Sigmoid colon (tissue), 6 donors: ENCODE measurements at regions not wholly inside any gene's neighbourhood (a gene's known extent, or its start where the extent isn't known, plus 50 kb on each side); places are given as distances from the start of the nearest gene placed in this dataset.
"Not testable (repeated sequence)": the region's sequence is repeated elsewhere in the genome, so short reads cannot be mapped to it uniquely, and the experiment has no call there.

Experiments used
- DNase-seq: peaks from one replicate; pipeline ENCODE4 v3.0.0-alpha.2; 2019
- H3K27ac ChIP-seq, 4 donors: fragments of 200-600 bp; sonication (generic); one replicate each; pipeline ENCODE4 v1.5.1; 2016 to 2019; ENCODE audit warnings: mild to moderate bottlenecking in 1 of 4
- H3K27me3 ChIP-seq, 3 donors: fragments of 200-600 bp; sonication (generic); one replicate each; pipeline ENCODE4 v1.5.1; 2019; ENCODE audit warnings: mild to moderate bottlenecking in 1 of 3
- H3K36me3 ChIP-seq, 4 donors: fragments of 200-600 bp; sonication (generic); one replicate each; pipeline ENCODE4 v1.5.1; 2016 to 2019
- H3K4me1 ChIP-seq, 4 donors: fragments of 200-600 bp; sonication (generic); one replicate each; pipeline ENCODE4 v1.5.1; 2017 to 2019
- H3K4me3 ChIP-seq, 4 donors: fragments of 200-600 bp; sonication (generic); one replicate each; pipeline ENCODE4 v1.5.1; 2017 to 2019; ENCODE audit warnings: mild to moderate bottlenecking in 2 of 4, moderate library complexity in 1 of 4
- H3K9me3 ChIP-seq, 4 donors: fragments of 200-600 bp in 3 of 4; sonication (generic) in 3 of 4; one replicate each; pipeline versions ENCODE4 v1.5.1 to v1.6.1; 2013 to 2019
- EP300 ChIP-seq, 4 donors: sonication (generic); formaldehyde crosslinking; IDR thresholded peaks; one replicate each; pipeline ENCODE4 v1.6.1; 2017; ENCODE audit warnings: antibody characterized with exemption in 4 of 4
- POLR2A ChIP-seq, 2 donors: fragments of 450-650 bp; IDR thresholded peaks; one replicate each; pipeline ENCODE4 v1.6.1; 2016; ENCODE audit warnings: antibody characterized with exemption in 2 of 2, mild to moderate bottlenecking in 2 of 2, moderate library complexity in 2 of 2
- POLR2AphosphoS5 ChIP-seq, 4 donors: sonication (generic); formaldehyde crosslinking; IDR thresholded peaks; one replicate each; pipeline ENCODE4 v1.6.1; 2017; ENCODE audit warnings: antibody characterized with exemption in 4 of 4
- WGBS, 2 donors: extraction: QIAGEN DNeasy Blood & Tissue Kit; methylation state at CpG; one replicate each; pipeline ENCODE4 v1.1.7; 2013; 5-methylcytosine and 5-hydroxymethylcytosine counted together
- intact Hi-C: fragments of 100-400 bp; cut with DNase I; formaldehyde crosslinking; loops from one replicate; pipeline ENCODE4 v1.15.1; 2023
- TF ChIP-seq, protein P1 (sequence below), 4 experiments: fragments of 450-650 bp in 3 of 4; fragments of 200-600 bp in 1 of 4; IDR thresholded peaks; one replicate each; pipeline ENCODE4 v1.5.1; 2016 to 2019; ENCODE audit warnings: antibody characterized with exemption in 4 of 4, mild to moderate bottlenecking in 3 of 4, moderate library complexity in 2 of 4
- donor health status: healthy with polysubstance abuse.
- donor health status: healthy.

DNA sequence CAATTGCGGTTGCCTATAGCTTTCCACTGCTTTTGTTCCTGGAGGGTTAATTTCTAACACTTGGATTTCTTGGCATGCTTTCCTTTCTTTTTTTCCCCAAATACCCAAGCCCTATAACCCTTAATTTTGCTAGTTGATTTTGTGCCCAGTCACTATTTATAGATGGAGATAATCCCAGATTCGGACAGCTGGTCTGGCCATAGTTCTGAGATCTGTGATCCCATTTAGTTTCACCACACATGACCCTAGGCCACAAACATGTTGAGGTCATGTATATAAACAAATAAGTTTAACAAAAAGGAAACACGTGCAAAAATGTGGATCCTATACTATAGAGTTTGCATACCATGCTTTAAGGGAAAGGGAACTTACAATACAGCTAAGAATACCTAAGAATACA is 111.4 kb downstream of the ZMAT3 start:
- peaks cover 0 to 7% (median 0%) of the 10 kb centered on the region in 4 donors for H3K4me1 ChIP-seq
- no peak overlapping the region for H3K4me3 ChIP-seq
- intact Hi-C loops: no loop called here
- TF ChIP-seq, protein P1, sequence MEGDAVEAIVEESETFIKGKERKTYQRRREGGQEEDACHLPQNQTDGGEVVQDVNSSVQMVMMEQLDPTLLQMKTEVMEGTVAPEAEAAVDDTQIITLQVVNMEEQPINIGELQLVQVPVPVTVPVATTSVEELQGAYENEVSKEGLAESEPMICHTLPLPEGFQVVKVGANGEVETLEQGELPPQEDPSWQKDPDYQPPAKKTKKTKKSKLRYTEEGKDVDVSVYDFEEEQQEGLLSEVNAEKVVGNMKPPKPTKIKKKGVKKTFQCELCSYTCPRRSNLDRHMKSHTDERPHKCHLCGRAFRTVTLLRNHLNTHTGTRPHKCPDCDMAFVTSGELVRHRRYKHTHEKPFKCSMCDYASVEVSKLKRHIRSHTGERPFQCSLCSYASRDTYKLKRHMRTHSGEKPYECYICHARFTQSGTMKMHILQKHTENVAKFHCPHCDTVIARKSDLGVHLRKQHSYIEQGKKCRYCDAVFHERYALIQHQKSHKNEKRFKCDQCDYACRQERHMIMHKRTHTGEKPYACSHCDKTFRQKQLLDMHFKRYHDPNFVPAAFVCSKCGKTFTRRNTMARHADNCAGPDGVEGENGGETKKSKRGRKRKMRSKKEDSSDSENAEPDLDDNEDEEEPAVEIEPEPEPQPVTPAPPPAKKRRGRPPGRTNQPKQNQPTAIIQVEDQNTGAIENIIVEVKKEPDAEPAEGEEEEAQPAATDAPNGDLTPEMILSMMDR (IDR thresholded peaks at IDR 0.05): no peak
- no peak for TF ChIP-seq POLR2AphosphoS5 (IDR thresholded peaks at IDR 0.05)
- no peak for TF ChIP-seq POLR2A (IDR thresholded peaks at IDR 0.05)
- no peak for TF ChIP-seq EP300 (IDR thresholded peaks at IDR 0.05)
- WGBS, 2 donors: 55 to 57% methylated on average over 3 of the region's 3 CpGs
- no peaks in the 10 kb centered on the region for H3K27me3 ChIP-seq
- no peaks in the 10 kb centered on the region for H3K36me3 ChIP-seq
- no peak overlapping the region for H3K27ac ChIP-seq
- no peak for DNase-seq
- no peaks in the 10 kb centered on the region for H3K9me3 ChIP-seq

DNA sequence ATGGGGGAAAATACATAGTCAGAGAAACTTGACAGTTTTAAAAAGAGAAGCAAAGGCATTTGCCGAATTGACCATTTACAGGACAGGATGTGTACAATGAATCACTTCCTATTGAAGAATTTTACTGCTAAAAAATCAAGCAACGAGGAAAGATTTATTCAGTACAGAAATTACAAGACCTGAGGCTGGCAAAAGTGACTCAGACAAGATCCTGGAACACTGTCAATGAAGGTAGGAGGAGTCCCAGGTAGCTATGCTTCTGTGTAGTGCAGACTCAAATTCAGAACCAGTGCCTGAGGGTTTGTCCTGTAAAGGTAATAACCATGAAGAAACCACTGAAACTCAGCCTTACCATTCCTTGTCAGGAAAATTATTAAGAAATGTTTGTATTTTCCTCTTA is 120.9 kb downstream of the ZMAT3 start:
- no peaks in the 10 kb centered on the region for H3K36me3 ChIP-seq
- H3K9me3 ChIP-seq: no peaks in the 10 kb centered on the region
- TF ChIP-seq, protein P1 (IDR thresholded peaks at IDR 0.05): no peak
- TF ChIP-seq EP300 (IDR thresholded peaks at IDR 0.05) (no peak), POLR2A (IDR thresholded peaks at IDR 0.05) (no peak), POLR2AphosphoS5 (IDR thresholded peaks at IDR 0.05) (no peak)
- H3K4me3 ChIP-seq: no peak overlapping the region
- H3K27me3 ChIP-seq: no peaks in the 10 kb centered on the region
- intact Hi-C loops: no loop called here
- H3K4me1 ChIP-seq: no peaks in the 10 kb centered on the region
- no peak overlapping the region for H3K27ac ChIP-seq
- DNase-seq: no peak
- 48 to 50% methylated on average over 2 of the region's 2 CpGs for WGBS, 2 donors

DNA sequence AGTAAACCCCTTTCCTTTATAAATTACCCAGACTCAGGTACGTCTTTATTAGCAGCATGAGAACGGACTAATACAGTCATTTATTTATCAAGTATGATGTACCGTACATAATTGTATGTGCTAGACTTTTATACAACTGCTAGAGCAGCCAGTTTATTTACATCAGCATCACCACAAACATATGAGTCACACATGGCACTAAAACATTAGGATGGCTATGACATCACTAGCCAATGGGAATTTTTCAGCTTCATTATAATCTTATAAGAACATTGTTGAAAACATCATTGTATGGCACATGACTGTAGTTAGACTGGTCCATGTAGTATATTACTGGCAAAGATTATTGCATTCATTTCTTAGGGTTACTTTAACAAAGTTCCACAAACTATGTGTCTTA is 121.7 kb downstream of the ZMAT3 start:
- WGBS, 2 donors: 87 to 91% methylated on average over 3 of the region's 3 CpGs
- H3K27me3 ChIP-seq: no peaks in the 10 kb centered on the region
- no peak for DNase-seq
- no peak overlapping the region for H3K27ac ChIP-seq
- H3K9me3 ChIP-seq: no peaks in the 10 kb centered on the region
- H3K4me3 ChIP-seq: no peak overlapping the region
- TF ChIP-seq POLR2A (IDR thresholded peaks at IDR 0.05) (no peak), POLR2AphosphoS5 (IDR thresholded peaks at IDR 0.05) (no peak), EP300 (IDR thresholded peaks at IDR 0.05) (no peak)
- TF ChIP-seq, protein P1 (IDR thresholded peaks at IDR 0.05): no peak
- H3K36me3 ChIP-seq: no peaks in the 10 kb centered on the region
- intact Hi-C loops: no loop called here
- H3K4me1 ChIP-seq: no peaks in the 10 kb centered on the region

DNA sequence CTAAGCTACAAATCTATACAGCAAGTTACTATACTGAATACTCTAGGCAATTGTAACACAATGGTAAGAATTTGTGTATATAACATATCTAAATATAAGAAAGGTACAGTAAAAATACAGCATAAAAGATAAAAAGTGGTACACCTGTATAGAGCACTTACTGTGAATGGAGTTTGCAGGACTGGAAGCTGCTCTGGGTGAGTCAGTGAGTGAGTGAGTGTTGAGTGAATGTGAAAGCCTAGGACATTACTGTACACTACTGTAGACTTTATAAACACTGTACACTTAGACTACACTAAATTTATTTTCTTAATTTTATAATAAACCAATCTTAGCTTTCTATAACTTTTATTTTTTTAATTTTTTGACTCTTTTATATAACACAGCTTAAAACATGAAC is 123.1 kb downstream of the ZMAT3 start:
- intact Hi-C loops: no loop called here

DNA sequence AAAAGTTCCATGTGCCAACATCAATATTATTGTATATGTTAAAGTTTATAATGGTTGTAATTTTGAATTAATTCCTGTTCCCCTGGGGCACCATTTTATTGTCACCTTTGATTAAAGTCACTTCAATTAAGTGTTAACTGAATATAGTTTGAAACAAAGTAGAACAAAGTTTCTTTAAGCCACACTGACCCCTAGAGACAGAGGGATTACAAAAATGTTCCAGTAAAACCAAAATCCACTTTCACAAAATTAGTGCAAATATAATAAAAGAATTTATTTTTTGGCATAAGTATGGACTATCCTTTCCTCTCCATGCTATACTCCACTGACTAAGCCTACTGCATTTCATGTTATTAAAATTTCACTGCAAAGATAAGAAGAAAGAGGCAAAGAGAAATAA is 123.9 kb downstream of the ZMAT3 start:
- no peak overlapping the region for H3K27ac ChIP-seq
- H3K9me3 ChIP-seq: no peaks in the 10 kb centered on the region
- no peaks in the 10 kb centered on the region for H3K27me3 ChIP-seq
- TF ChIP-seq, protein P1 (IDR thresholded peaks at IDR 0.05): no peak
- TF ChIP-seq POLR2A (IDR thresholded peaks at IDR 0.05) (no peak), EP300 (IDR thresholded peaks at IDR 0.05) (no peak), POLR2AphosphoS5 (IDR thresholded peaks at IDR 0.05) (no peak)
- intact Hi-C loops: no loop called here
- no peaks in the 10 kb centered on the region for H3K4me1 ChIP-seq
- DNase-seq: no peak
- H3K36me3 ChIP-seq: no peaks in the 10 kb centered on the region
- H3K4me3 ChIP-seq: no peak overlapping the region

More for the DNA sequence above, 123.1 kb downstream of the ZMAT3 start:
- H3K4me3 ChIP-seq: no peak overlapping the region
- DNase-seq: no peak
- TF ChIP-seq EP300 (IDR thresholded peaks at IDR 0.05) (no peak), POLR2A (IDR thresholded peaks at IDR 0.05) (no peak), POLR2AphosphoS5 (IDR thresholded peaks at IDR 0.05) (no peak)
- TF ChIP-seq, protein P1 (IDR thresholded peaks at IDR 0.05): no peak
- H3K27ac ChIP-seq: no peak overlapping the region
- H3K27me3 ChIP-seq: no peaks in the 10 kb centered on the region
- H3K9me3 ChIP-seq: no peaks in the 10 kb centered on the region
- H3K4me1 ChIP-seq: no peaks in the 10 kb centered on the region
- no peaks in the 10 kb centered on the region for H3K36me3 ChIP-seq

DNA sequence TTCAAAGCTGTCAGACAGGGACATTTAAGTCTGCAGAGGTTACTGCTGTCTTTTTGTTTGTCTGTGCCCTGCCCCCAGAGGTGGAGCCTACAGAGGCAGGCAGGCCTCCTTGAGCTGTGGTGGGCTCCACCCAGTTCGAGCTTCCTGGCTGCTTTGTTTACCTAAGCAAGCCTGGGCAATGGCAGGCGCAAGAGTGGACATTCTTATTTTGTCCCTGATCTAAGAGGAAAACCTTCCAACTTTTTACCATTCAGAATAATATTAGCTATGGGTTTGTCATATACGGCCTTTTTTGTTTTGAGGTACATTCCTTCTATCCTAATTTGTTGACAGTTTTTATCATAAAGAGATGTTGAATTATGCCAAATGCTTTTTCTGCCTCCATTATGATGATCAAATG is 129.3 kb downstream of the ZMAT3 start:
- H3K4me1 ChIP-seq, intact Hi-C loops, H3K27ac ChIP-seq, H3K9me3 ChIP-seq, H3K27me3 ChIP-seq, DNase-seq, H3K4me3 ChIP-seq, H3K36me3 ChIP-seq: not testable (repeated sequence)
- 30 to 36% methylated on average over 3 of the region's 3 CpGs for WGBS, 2 donors
